ENCODE measurements at regions not wholly inside any gene's neighbourhood (a gene's known extent, or its start where the extent isn't known, plus 50 kb on each side); places are given as distances from the start of the nearest gene placed in this dataset.

- Histone ChIP-seq H3K9ac (ENCODE audit: low read length) (no peak overlapping the region), H3K27ac (ENCODE audit: low read depth, low read length) (no peak overlapping the region), H2AFZ (ENCODE audit: low read depth, low read length, poor library complexity, severe bottlenecking) (no peak overlapping the region), H3K4me2 (ENCODE audit: low read length) (no peak overlapping the region), H3K4me3 (replicated peaks in 1 of 2; ENCODE audit: low read depth in 1 of 2, low read length in 2 of 2) (no peak overlapping the region), H3K79me2 (ENCODE audit: insufficient read depth, low read length) (no peaks in the 10 kb centered on the region), H4K20me1 (ENCODE audit: insufficient read depth) (no peaks in the 10 kb centered on the region), H3K9me2 (ENCODE audit: insufficient read depth) (no peaks in the 10 kb centered on the region), H3K4me1 (ENCODE audit: control insufficient read depth in 1 of 2, insufficient read depth in 2 of 2, low read length in 2 of 2) (no peaks in the 10 kb centered on the region), H3K9me3 (ENCODE audit: control insufficient read depth in 1 of 2, insufficient read depth in 1 of 2, low read depth in 1 of 2, low read length in 2 of 2) (no peaks in the 10 kb centered on the region), H3K36me3 (ENCODE audit: control insufficient read depth in 1 of 2, insufficient read depth in 2 of 2, low read length in 2 of 2) (no peaks in the 10 kb centered on the region), H3K27me3 (ENCODE audit: insufficient read depth, low read length) (peaks cover 28% of the 10 kb centered on the region)
- CTCF ChIA-PET, result no interaction called here
- ATAC-seq, result no peak
- TF ChIP-seq FOSL1 (IDR thresholded peaks at IDR 0.05; ENCODE audit: low read depth) (no peak), MAX (IDR thresholded peaks at IDR 0.05) (no peak), RAD21 (IDR thresholded peaks at IDR 0.05; ENCODE audit: low read depth) (no peak), EZH2phosphoT487 (IDR thresholded peaks at IDR 0.05; ENCODE audit: borderline replicate concordance) (no peak), CTCF (IDR thresholded peaks at IDR 0.05 in 2 of 3, conservative IDR thresholded peaks at IDR 0.05 in 1 of 3; ENCODE audit: borderline replicate concordance in 1 of 3, insufficient read depth in 1 of 3, low read depth in 2 of 3, low read length in 2 of 3) (no peak), ATF3 (IDR thresholded peaks at IDR 0.05) (no peak), EGR1 (IDR thresholded peaks at IDR 0.05; ENCODE audit: low read depth) (no peak), SP1 (IDR thresholded peaks at IDR 0.05; ENCODE audit: low read depth) (no peak), CEBPB (IDR thresholded peaks at IDR 0.05; ENCODE audit: low read depth) (no peak), TCF7L2 (IDR thresholded peaks at IDR 0.05; ENCODE audit: borderline replicate concordance, extremely low read depth, insufficient read depth, insufficient read length) (no peak), JUND (IDR thresholded peaks at IDR 0.05) (no peak), ZFX (IDR thresholded peaks at IDR 0.05) (no peak)
- RAD21 ChIA-PET (ENCODE audit: low non-redundant PET in 1 of 2, low total read pairs in 2 of 2, uncharacterized antibody in 2 of 2, unreplicated experiment in 2 of 2), result no interaction called here
- BruUV-seq (replicated peaks), result no TSS peak
- intact Hi-C loops (cut with micrococcal nuclease), result no loop called here
- no peak for DNase-seq (ENCODE audit: low read depth, low spot score)
- POLR2A ChIA-PET, result no interaction called here
These were observed 96.0 kb upstream of the CLSTN2 start for GRCh38 chr3:139839014-139839413.

Data from HCT116 (cell line).